Keratinocyte (primary cell): ENCODE measurements at regions not wholly inside any gene's neighbourhood (a gene's known extent, or its start where the extent isn't known, plus 50 kb on each side); places are given as distances from the start of the nearest gene placed in this dataset.

ENCODE experiments used
- DNase-seq: peaks from one replicate; pipeline ENCODE4 v3.0.0-alpha.2; 2011; ENCODE audit warnings: low read depth, missing footprints, low spot score
- FAIRE-seq: peaks from 2 replicates; lab custom pipeline; 2011; peaks lifted over from hg19 to GRCh38; lab: Jason Lieb, UNC
- H2AFZ ChIP-seq: 2 replicates; pipeline ENCODE4 v1.6.0; 2012; ENCODE audit warnings: low read length, control low read depth, inconsistent platforms; ENCODE audit not compliant: control insufficient read depth
- H3K27ac ChIP-seq: 2 replicates; pipeline ENCODE4 v1.5.1; 2011; ENCODE audit warnings: low read length; ENCODE audit not compliant: control insufficient read depth, insufficient read depth
- H3K27me3 ChIP-seq: 3 replicates; pipeline ENCODE4 v1.6.0; 2011; ENCODE audit warnings: low read length; ENCODE audit not compliant: control insufficient read depth, insufficient read depth; ENCODE audit errors: extremely low read depth
- H3K36me3 ChIP-seq, 2 experiments: 2 replicates in 1 of 2; 3 replicates in 1 of 2; pipeline ENCODE4 v1.5.1; 2011; ENCODE audit warnings: low read length in 2 of 2, mild to moderate bottlenecking in 1 of 2; ENCODE audit not compliant: control insufficient read depth in 2 of 2, insufficient read depth in 2 of 2; ENCODE audit errors: extremely low read depth in 1 of 2
- H3K4me1 ChIP-seq: 3 replicates; pipeline ENCODE4 v1.5.1; 2011; ENCODE audit warnings: low read length; ENCODE audit not compliant: control insufficient read depth, insufficient read depth; ENCODE audit errors: extremely low read depth
- H3K4me2 ChIP-seq: 3 replicates; pipeline ENCODE4 v1.6.0; 2011; ENCODE audit warnings: low read depth, low read length; ENCODE audit not compliant: control insufficient read depth, insufficient read depth; ENCODE audit errors: extremely low read depth
- H3K4me3 ChIP-seq, 3 experiments: fragments of 200-600 bp in 1 of 3; sonication (generic) in 1 of 3; 2 replicates in 2 of 3; 3 replicates in 1 of 3; pipeline ENCODE4 v1.5.1; 2011 to 2016; ENCODE audit warnings: low read length in 3 of 3, mild to moderate bottlenecking in 3 of 3, control low read depth in 2 of 3, inconsistent platforms in 1 of 3, low read depth in 1 of 3, mixed read lengths in 1 of 3, mixed run types in 1 of 3, moderate library complexity in 1 of 3; ENCODE audit not compliant: control insufficient read depth in 2 of 3, insufficient read depth in 2 of 3; ENCODE audit errors: extremely low read depth in 1 of 3
- H3K79me2 ChIP-seq: 2 replicates; pipeline ENCODE4 v1.6.0; 2012; ENCODE audit warnings: low read length; ENCODE audit not compliant: control insufficient read depth, insufficient read depth
- H3K9ac ChIP-seq: 3 replicates; pipeline ENCODE4 v1.6.0; 2011; ENCODE audit warnings: low read length; ENCODE audit not compliant: control insufficient read depth, insufficient read depth; ENCODE audit errors: extremely low read depth
- H3K9me1 ChIP-seq: 3 replicates; pipeline ENCODE4 v1.6.0; 2011; ENCODE audit warnings: low read length; ENCODE audit not compliant: control insufficient read depth, insufficient read depth; ENCODE audit errors: extremely low read depth
- H3K9me3 ChIP-seq: 2 replicates; pipeline ENCODE4 v1.5.1; 2012; ENCODE audit warnings: low read depth, low read length; ENCODE audit not compliant: control insufficient read depth
- H4K20me1 ChIP-seq: 3 replicates; pipeline ENCODE4 v1.6.0; 2011; ENCODE audit warnings: low read length; ENCODE audit not compliant: control insufficient read depth, insufficient read depth; ENCODE audit errors: extremely low read depth
- CTCF ChIP-seq, 3 experiments: IDR thresholded peaks in 1 of 3; conservative IDR thresholded peaks in 1 of 3; optimal IDR thresholded peaks in 1 of 3; 2 replicates in 2 of 3; 3 replicates in 1 of 3; pipeline versions ENCODE3 to v1.5.1; 2011; ENCODE audit warnings: low read length in 3 of 3, mild to moderate bottlenecking in 3 of 3, moderate library complexity in 2 of 3, control low read depth in 1 of 3, inconsistent platforms in 1 of 3; ENCODE audit not compliant: insufficient read depth in 2 of 3; ENCODE audit errors: extremely low read depth in 1 of 3
- EZH2 ChIP-seq: IDR thresholded peaks from one replicate; pipeline ENCODE4 v1.6.1; 2012; ENCODE audit warnings: inconsistent platforms, mild to moderate bottlenecking, low read length, moderate library complexity
- dilution Hi-C: fragments of 300-500 bp; cut with MboI; formaldehyde crosslinking; loops from one replicate; pipeline ENCODE4 v1.7.0; 2020; ENCODE audit warnings: low sequenced_read_pairs; ENCODE audit not compliant: extremely low pct_ligation_motif_present

DNA sequence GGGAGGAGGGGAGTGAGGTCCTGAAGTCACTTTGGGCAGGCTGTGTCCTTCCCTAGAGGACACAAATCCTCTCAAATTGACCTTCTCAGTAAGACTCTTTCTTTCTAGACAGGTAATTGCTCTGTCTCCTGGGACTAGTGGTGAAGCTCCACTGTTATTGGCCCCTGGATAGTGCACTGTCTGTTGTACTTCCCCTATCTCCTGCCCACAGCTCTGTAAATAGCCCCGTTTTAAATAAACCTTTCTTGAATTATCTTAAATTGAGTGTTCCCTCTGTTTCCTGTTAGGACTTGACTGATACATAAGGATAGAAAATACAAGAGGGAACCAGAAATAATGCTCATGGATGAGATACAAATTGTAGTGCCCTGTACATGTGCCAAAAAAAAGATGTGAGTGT, 229.5 kb upstream of the USP24 start:
- DNase-seq (no peak), FAIRE-seq (no peak)
- no peaks in the 10 kb centered on the region for H3K4me1 ChIP-seq
- H3K36me3 ChIP-seq: no peaks in the 10 kb centered on the region
- no peak overlapping the region for H3K9ac ChIP-seq
- no peak overlapping the region for H3K4me2 ChIP-seq
- H3K9me3 ChIP-seq: no peaks in the 10 kb centered on the region
- H3K9me1 ChIP-seq: no peaks in the 10 kb centered on the region
- H3K79me2 ChIP-seq: no peaks in the 10 kb centered on the region
- H4K20me1 ChIP-seq: no peaks in the 10 kb centered on the region
- H3K27me3 ChIP-seq: no peaks in the 10 kb centered on the region
- H2AFZ ChIP-seq: no peak overlapping the region
- no peak overlapping the region for H3K27ac ChIP-seq
- no peak overlapping the region for H3K4me3 ChIP-seq
- dilution Hi-C loops: no loop called here
- TF ChIP-seq CTCF (optimal IDR thresholded peaks at IDR 0.05 in 1 of 3, IDR thresholded peaks at IDR 0.05 in 1 of 3, conservative IDR thresholded peaks at IDR 0.05 in 1 of 3; ENCODE audit: extremely low read depth in 1 of 3, insufficient read depth in 2 of 3, low read length in 3 of 3): no peak
- no peak for TF ChIP-seq EZH2

DNA sequence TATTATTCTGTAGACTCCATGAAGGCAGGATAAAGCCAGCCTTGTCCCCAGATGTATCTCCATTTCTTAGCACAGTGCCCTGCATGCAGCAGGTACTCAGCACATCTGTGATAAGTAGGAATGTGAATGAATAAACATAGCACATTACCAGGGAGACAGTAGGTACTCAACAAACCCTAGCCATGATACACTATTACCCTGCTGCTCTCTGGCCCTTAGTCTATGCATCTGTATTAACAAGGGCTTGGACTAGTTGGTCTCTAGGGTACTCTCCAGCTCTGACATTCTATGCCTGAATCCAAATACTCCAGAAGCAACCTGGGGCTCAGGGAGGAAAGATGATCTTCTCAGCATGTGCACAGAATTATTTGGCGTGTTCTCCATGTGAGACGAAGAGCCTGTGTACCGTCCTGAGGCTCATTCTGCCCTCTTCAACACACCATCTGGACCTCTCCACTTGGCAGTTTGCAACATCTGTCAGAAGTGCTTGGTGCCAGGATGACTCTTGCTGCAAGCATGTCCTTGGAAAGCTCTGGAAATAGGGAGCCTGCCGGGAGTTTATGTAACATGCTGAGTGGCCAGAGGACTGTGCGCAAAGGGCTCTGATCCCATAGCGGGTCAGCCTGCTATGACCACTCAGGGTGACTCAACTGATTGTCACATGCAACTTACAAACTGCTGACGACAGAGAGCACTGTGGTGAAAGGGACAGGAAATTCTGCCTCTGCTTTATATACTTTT, 228.2 kb upstream of the USP24 start:
- no peak for FAIRE-seq
- H3K9me3 ChIP-seq: no peaks in the 10 kb centered on the region
- H3K79me2 ChIP-seq: no peaks in the 10 kb centered on the region
- H3K27ac ChIP-seq: no peak overlapping the region
- H4K20me1 ChIP-seq: no peaks in the 10 kb centered on the region
- H2AFZ ChIP-seq: no peak overlapping the region
- no peaks in the 10 kb centered on the region for H3K27me3 ChIP-seq
- no peaks in the 10 kb centered on the region for H3K4me1 ChIP-seq
- H3K9me1 ChIP-seq: no peaks in the 10 kb centered on the region
- dilution Hi-C loops: no loop called here
- no peak overlapping the region for H3K4me3 ChIP-seq
- no peak overlapping the region for H3K9ac ChIP-seq
- no peak for TF ChIP-seq CTCF (optimal IDR thresholded peaks at IDR 0.05 in 1 of 3, IDR thresholded peaks at IDR 0.05 in 1 of 3, conservative IDR thresholded peaks at IDR 0.05 in 1 of 3; ENCODE audit: extremely low read depth in 1 of 3, insufficient read depth in 2 of 3, low read length in 3 of 3)
- TF ChIP-seq EZH2: no peak
- no peaks in the 10 kb centered on the region for H3K36me3 ChIP-seq
- no peak overlapping the region for H3K4me2 ChIP-seq
- no peak for DNase-seq
